Neuronal stem cell (in vitro differentiated cells): ENCODE measurements at regions not wholly inside any gene's neighbourhood (a gene's known extent, or its start where the extent isn't known, plus 50 kb on each side); places are given as distances from the start of the nearest gene placed in this dataset.

Experiments
- DNase-seq: peaks from one replicate; pipeline ENCODE4 v3.0.0-alpha.2; 2013; ENCODE audit warnings: low spot score
- H2AFZ ChIP-seq: one replicate; pipeline ENCODE4 v1.6.1; 2013; ENCODE audit warnings: mild to moderate bottlenecking, low read length, inconsistent platforms
- H2AK5ac ChIP-seq: 2 replicates; pipeline ENCODE4 v1.6.1; 2013; ENCODE audit warnings: low read depth, mild to moderate bottlenecking, inconsistent platforms, low read length, moderate library complexity, mixed read lengths
- H2BK120ac ChIP-seq: 2 replicates; pipeline ENCODE4 v1.6.1; 2013; ENCODE audit warnings: low read depth, mild to moderate bottlenecking, inconsistent platforms, low read length, moderate library complexity, mixed read lengths
- H2BK12ac ChIP-seq: one replicate; pipeline ENCODE4 v1.6.1; 2013; ENCODE audit warnings: low read length, inconsistent platforms
- H2BK15ac ChIP-seq: 2 replicates; pipeline ENCODE4 v1.6.1; 2013; ENCODE audit warnings: mild to moderate bottlenecking, low read length, inconsistent platforms, mixed read lengths
- H2BK5ac ChIP-seq: one replicate; pipeline ENCODE4 v1.6.1; 2013; ENCODE audit warnings: inconsistent platforms, mild to moderate bottlenecking, low read length, moderate library complexity
- H3K14ac ChIP-seq: one replicate; pipeline ENCODE4 v1.6.1; 2013; ENCODE audit warnings: low read length, inconsistent platforms
- H3K18ac ChIP-seq: 2 replicates; pipeline ENCODE4 v1.6.1; 2013; ENCODE audit warnings: low read length, inconsistent platforms
- H3K23ac ChIP-seq: 2 replicates; pipeline ENCODE4 v1.6.1; 2013; ENCODE audit warnings: low read depth, mild to moderate bottlenecking, mixed read lengths, low read length, inconsistent platforms; ENCODE audit not compliant: poor library complexity
- H3K27ac ChIP-seq: replicated peaks from 3 replicates; pipeline ENCODE4 v1.5.1; 2013; ENCODE audit warnings: low read length, inconsistent platforms
- H3K27me3 ChIP-seq, 3 experiments: 2 replicates each; pipeline ENCODE4 v1.6.1; 2013; ENCODE audit warnings: low read length in 3 of 3, mild to moderate bottlenecking in 2 of 3, inconsistent platforms in 1 of 3, low read depth in 1 of 3, mixed read lengths in 1 of 3, moderate library complexity in 1 of 3; ENCODE audit not compliant: control insufficient read depth in 3 of 3, insufficient read depth in 3 of 3
- H3K36me3 ChIP-seq, 2 donors: replicated peaks in 1 of 2; 2 replicates each; pipeline ENCODE4 v1.6.1; 2013; ENCODE audit warnings: low read length in 2 of 2; ENCODE audit not compliant: control insufficient read depth in 2 of 2, insufficient read depth in 2 of 2
- H3K4ac ChIP-seq: 2 replicates; pipeline ENCODE4 v1.6.1; 2013; ENCODE audit warnings: inconsistent platforms, mild to moderate bottlenecking, low read length, moderate library complexity
- H3K4me1 ChIP-seq, 2 donors: 1 replicate in 1 of 2; 2 replicates in 1 of 2; pipeline ENCODE4 v1.6.1; 2013; ENCODE audit warnings: low read length in 2 of 2, low read depth in 1 of 2; ENCODE audit not compliant: control insufficient read depth in 2 of 2, insufficient read depth in 1 of 2
- H3K4me2 ChIP-seq: one replicate; pipeline ENCODE4 v1.6.1; 2013; ENCODE audit warnings: mild to moderate bottlenecking, low read length, inconsistent platforms; ENCODE audit not compliant: insufficient read depth, poor library complexity, severe bottlenecking
- H3K4me3 ChIP-seq, 2 donors: 2 replicates each; pipeline ENCODE4 v1.5.1; 2013; ENCODE audit warnings: low read length in 2 of 2, mild to moderate bottlenecking in 2 of 2, inconsistent platforms in 1 of 2, moderate library complexity in 1 of 2
- H3K79me1 ChIP-seq: one replicate; pipeline ENCODE4 v1.6.1; 2013; ENCODE audit warnings: low read depth, mild to moderate bottlenecking, inconsistent platforms, low read length, moderate library complexity
- H3K9ac ChIP-seq: one replicate; pipeline ENCODE4 v1.6.1; 2013; ENCODE audit warnings: mild to moderate bottlenecking, low read depth, low read length, inconsistent platforms; ENCODE audit not compliant: poor library complexity
- H3K9me3 ChIP-seq, 2 donors: replicated peaks in 1 of 2; 2 replicates each; pipeline versions ENCODE3 to v1.6.1; 2013; ENCODE audit warnings: low read length in 2 of 2, mild to moderate bottlenecking in 2 of 2, inconsistent platforms in 1 of 2, low read depth in 1 of 2, mixed read lengths in 1 of 2, moderate library complexity in 1 of 2; ENCODE audit not compliant: control insufficient read depth in 2 of 2, insufficient read depth in 1 of 2
- H4K8ac ChIP-seq: one replicate; pipeline ENCODE4 v1.6.1; 2013; ENCODE audit warnings: low read depth, mild to moderate bottlenecking, inconsistent platforms, low read length, moderate library complexity
- H4K91ac ChIP-seq: one replicate; pipeline ENCODE4 v1.6.1; 2013; ENCODE audit warnings: low read length, low read depth, mild to moderate bottlenecking, inconsistent platforms; ENCODE audit not compliant: poor library complexity
- WGBS, 2 donors: extraction: QIAGEN DNeasy Blood & Tissue Kit; methylation state at CpG; one replicate each; pipeline ENCODE4 v1.1.7; 2013; ENCODE audit warnings: missing lambda C conversion rate in 2 of 2, mixed read lengths in 1 of 2; ENCODE audit not compliant: insufficient read length in 2 of 2, insufficient replicate concordance in 1 of 2; ENCODE audit errors: extremely low coverage in 2 of 2; 5-methylcytosine and 5-hydroxymethylcytosine counted together

DNA sequence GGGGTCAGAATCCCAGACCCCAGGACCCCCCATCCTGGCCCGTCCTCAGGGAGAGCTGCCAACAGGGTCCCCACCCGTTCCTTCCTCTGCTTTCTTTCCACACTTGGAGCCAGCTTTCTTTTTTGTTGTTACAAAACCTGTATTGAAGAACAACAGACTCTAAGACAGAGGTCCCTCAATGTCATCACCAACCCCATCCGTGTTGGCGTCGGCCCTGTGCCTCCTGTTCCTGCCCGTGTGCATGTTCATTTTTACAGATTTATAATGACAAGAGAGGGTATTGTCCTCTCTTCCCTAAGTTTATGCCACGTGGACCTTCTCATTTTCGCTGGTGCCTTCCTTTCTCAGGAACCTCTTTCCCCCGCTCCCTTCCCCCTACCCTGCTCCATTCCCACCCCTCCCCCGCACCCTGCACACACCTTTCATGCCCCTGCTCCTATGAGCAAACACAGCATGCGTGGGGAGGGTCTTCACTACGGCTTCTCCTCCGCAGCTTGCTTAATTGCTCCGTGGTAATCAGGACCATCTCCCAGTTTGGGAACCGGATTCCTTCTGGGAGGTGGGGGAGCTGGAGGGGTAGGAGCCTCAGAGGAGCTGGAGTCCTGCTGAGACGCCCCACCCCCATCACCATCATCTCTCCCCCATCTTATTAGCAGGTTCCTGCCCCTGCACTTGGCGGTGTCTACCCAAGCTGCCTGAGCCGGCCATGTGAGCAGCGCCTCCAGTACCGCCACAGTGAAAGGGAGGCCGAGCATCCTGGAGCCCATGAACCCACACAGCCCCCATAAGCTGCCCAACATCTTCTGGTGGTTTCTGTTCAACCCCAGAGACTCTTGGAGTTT lies 88.0 kb upstream of the INSIG1 start:
- H3K4me1 ChIP-seq: peaks cover 0 to 8% of the 10 kb centered on the region in 2 donors
- DNase-seq: no peak
- H4K8ac ChIP-seq: no peak overlapping the region
- H3K36me3 ChIP-seq: no peaks in the 10 kb centered on the region
- H2AFZ ChIP-seq: no peak overlapping the region
- peaks cover 0 to 8% (median 0%) of the 10 kb centered on the region in 3 experiments for H3K27me3 ChIP-seq
- peaks cover 0 to 5% of the 10 kb centered on the region in 2 donors for H3K9me3 ChIP-seq
- H3K23ac ChIP-seq: no peak overlapping the region
- no peak overlapping the region for H3K4me3 ChIP-seq
- no peaks in the 10 kb centered on the region for H3K79me1 ChIP-seq
- H3K27ac ChIP-seq: no peak overlapping the region
- peak overlapping the region; percentile 70 for H3K18ac ChIP-seq
- H3K4me2 ChIP-seq: no peak overlapping the region
- H2BK12ac ChIP-seq: peak overlapping the region; percentile 93
- H3K9ac ChIP-seq: no peak overlapping the region
- no peak overlapping the region for H2BK120ac ChIP-seq
- no peak overlapping the region for H2BK5ac ChIP-seq
- WGBS, 2 donors: no CpG with 5 or more reads among the region's 21 CpGs
- H3K4ac ChIP-seq: no peak overlapping the region
- peak overlapping the region; percentile 72 for H2BK15ac ChIP-seq
- H2AK5ac ChIP-seq: peak overlapping the region; percentile 60
- no peak overlapping the region for H3K14ac ChIP-seq
- H4K91ac ChIP-seq: no peak overlapping the region

DNA sequence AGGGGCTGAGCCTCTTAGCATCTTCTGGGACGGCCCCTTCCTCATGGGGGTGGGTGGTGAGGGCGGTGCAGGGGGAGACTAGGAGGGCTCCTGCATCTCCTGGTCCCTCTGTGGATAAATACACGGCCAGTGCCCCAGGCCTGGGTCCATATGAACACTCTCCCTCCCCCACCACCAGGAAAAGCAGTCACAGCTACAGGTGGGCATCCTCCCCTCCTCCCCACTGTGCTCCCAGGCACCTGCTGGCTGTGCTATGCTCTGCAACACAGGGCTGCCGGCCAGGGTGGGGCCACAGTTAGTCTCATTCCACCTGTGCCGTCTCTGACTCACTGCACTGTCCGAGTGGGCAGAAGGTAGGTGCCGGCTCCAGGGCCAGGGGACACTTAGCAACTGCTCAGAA lies 87.3 kb upstream of the INSIG1 start:
- Histone ChIP-seq H3K9ac (no peak overlapping the region), H2AK5ac (peak overlapping the region; percentile 50), H2BK120ac (no peak overlapping the region), H2BK12ac (no peak overlapping the region), H4K91ac (no peak overlapping the region), H2BK15ac (no peak overlapping the region), H3K18ac (peak overlapping the region; percentile 54), H3K4me1 (peaks cover 0 to 8% of the 10 kb centered on the region in 2 donors), H3K4ac (no peak overlapping the region), H3K23ac (no peak overlapping the region), H3K27ac (no peak overlapping the region), H3K4me3 (no peak overlapping the region), H3K14ac (peak overlapping the region; percentile 97), H4K8ac (peak overlapping the region; percentile 53), H2BK5ac (no peak overlapping the region), H3K9me3 (peaks cover 0 to 5% of the 10 kb centered on the region in 2 donors), H3K79me1 (no peaks in the 10 kb centered on the region), H3K27me3 (peaks cover 0 to 12% (median 0%) of the 10 kb centered on the region in 3 experiments), H2AFZ (no peak overlapping the region), H3K4me2 (no peak overlapping the region), H3K36me3 (no peaks in the 10 kb centered on the region)
- DNase-seq: no peak
- WGBS, 2 donors: no CpG with 5 or more reads among the region's 7 CpGs

DNA sequence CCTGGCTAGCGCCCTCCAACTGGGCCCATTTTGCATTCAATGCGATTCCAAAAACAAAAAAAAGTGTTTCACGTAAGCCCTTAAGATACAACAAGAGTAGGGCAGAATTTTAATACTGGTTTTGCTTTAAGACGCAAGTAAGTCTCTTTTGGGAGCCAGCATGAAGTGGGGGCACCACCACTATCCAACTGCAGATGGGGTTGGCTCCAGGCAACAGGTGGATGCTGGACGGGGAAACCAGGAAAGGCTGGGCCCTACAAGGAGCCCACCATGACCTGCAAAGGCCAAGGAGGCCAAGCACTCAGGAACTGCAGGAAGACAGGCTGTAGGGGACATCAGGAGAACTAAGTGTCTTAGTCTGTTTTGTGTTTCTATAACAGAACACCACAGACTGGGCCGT lies 86.5 kb upstream of the INSIG1 start:
- Histone ChIP-seq H3K36me3 (no peaks in the 10 kb centered on the region), H3K4me3 (no peak overlapping the region), H4K91ac (no peak overlapping the region), H3K9ac (no peak overlapping the region), H3K9me3 (peaks cover 0 to 5% of the 10 kb centered on the region in 2 donors), H2BK15ac (no peak overlapping the region), H2BK5ac (no peak overlapping the region), H2BK12ac (no peak overlapping the region), H3K79me1 (no peaks in the 10 kb centered on the region), H3K27me3 (peaks cover 0 to 19% (median 0%) of the 10 kb centered on the region in 3 experiments), H3K23ac (no peak overlapping the region), H3K18ac (no peak overlapping the region), H3K27ac (no peak overlapping the region), H3K4me2 (no peak overlapping the region), H4K8ac (no peak overlapping the region), H2AK5ac (no peak overlapping the region), H3K14ac (no peak overlapping the region), H2AFZ (no peak overlapping the region), H2BK120ac (no peak overlapping the region), H3K4ac (no peak overlapping the region), H3K4me1 (peaks cover 0 to 8% of the 10 kb centered on the region in 2 donors)
- WGBS, 2 donors: no CpG with 5 or more reads among the region's 6 CpGs
- no peak for DNase-seq

DNA sequence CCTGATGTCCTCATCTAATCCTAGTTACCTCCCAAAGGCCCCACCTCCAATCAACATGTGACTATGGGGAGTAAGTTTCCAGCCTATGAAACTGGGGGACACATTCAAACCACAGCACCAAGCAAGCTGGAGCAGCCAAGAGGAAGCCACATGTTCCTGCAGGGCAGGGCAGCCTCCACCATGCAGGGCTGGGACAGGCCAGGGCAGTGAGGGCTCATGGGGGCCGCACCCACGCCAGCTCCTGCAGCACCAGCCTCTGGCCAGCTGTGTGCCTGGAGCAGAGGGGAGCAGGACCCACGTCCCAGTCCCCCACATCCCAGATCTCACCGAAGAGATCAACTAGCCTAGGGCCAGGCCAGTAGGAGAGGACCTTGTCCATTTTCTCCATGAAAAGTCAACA lies 85.9 kb upstream of the INSIG1 start:
- H3K14ac ChIP-seq: peak overlapping the region; percentile 75
- no peak overlapping the region for H3K4me3 ChIP-seq
- no peak overlapping the region for H4K91ac ChIP-seq
- H3K9ac ChIP-seq: no peak overlapping the region
- no CpG with 5 or more reads among the region's 4 CpGs for WGBS, 2 donors
- no peak for DNase-seq
- H3K79me1 ChIP-seq: no peaks in the 10 kb centered on the region
- no peak overlapping the region for H2BK5ac ChIP-seq
- H4K8ac ChIP-seq: no peak overlapping the region
- no peak overlapping the region for H3K4ac ChIP-seq
- H2AK5ac ChIP-seq: peak overlapping the region; percentile 40
- H3K27me3 ChIP-seq: peaks cover 0 to 21% (median 0%) of the 10 kb centered on the region in 3 experiments
- H3K18ac ChIP-seq: peak overlapping the region; percentile 32
- H3K4me1 ChIP-seq: peaks cover 0 to 8% of the 10 kb centered on the region in 2 donors
- no peaks in the 10 kb centered on the region for H3K36me3 ChIP-seq
- no peak overlapping the region for H2BK12ac ChIP-seq
- no peak overlapping the region for H3K23ac ChIP-seq
- H2AFZ ChIP-seq: no peak overlapping the region
- peak overlapping the region; percentile 47 for H2BK15ac ChIP-seq
- H3K4me2 ChIP-seq: no peak overlapping the region
- peaks cover 0 to 5% of the 10 kb centered on the region in 2 donors for H3K9me3 ChIP-seq
- no peak overlapping the region for H2BK120ac ChIP-seq
- H3K27ac ChIP-seq: no peak overlapping the region
